ENCODE measurements at regions not wholly inside any gene's neighbourhood (a gene's known extent, or its start where the extent isn't known, plus 50 kb on each side); places are given as distances from the start of the nearest gene placed in this dataset.

DNA sequence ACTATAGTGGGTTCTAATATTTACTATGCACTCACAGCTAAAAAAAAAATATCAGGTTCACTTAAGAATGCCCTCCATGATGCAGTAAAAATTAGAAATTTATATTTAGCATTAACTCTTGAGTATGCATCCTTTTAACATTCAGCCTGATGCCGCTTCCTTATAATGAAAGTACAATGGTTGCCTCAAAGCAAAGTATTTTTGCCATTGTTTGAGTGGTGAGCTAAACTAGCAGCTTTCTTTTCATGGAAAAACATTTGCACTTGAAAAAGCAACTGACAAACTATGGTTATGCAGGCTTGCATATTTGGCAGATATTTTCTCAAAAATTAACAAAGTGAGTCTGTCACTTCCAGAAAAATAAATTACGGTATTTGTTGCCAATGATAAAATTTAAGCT, 188.6 kb downstream of the SLC6A15 start:
- Mint-ChIP-seq H3K4me3 (no peak overlapping the region), H3K27me3 (ENCODE audit: low read depth in 3 of 3) (peaks cover 0 to 1% (median 0%) of the 10 kb centered on the region in 3 donors), H3K36me3 (no peaks in the 10 kb centered on the region), H3K4me1 (no peaks in the 10 kb centered on the region), H3K27ac (no peak overlapping the region), H3K9me3 (no peaks in the 10 kb centered on the region)
- no peak overlapping the region for H3K4me2 ChIP-seq (replicated peaks; ENCODE audit: extremely low read depth, low read length, poor library complexity, severe bottlenecking)
- no peaks in the 10 kb centered on the region for H3K4me1 ChIP-seq (ENCODE audit: control insufficient read depth in 1 of 2, insufficient read depth in 2 of 2, low read length in 2 of 2)
- H3K79me2 ChIP-seq (ENCODE audit: insufficient read depth, low read length): no peaks in the 10 kb centered on the region
- H3K9me3 ChIP-seq (replicated peaks in 1 of 2; ENCODE audit: control insufficient read depth in 1 of 2, insufficient read depth in 1 of 2, low read length in 2 of 2): no peaks in the 10 kb centered on the region
- H3K27me3 ChIP-seq (ENCODE audit: control insufficient read depth in 2 of 2, insufficient read depth in 2 of 2, low read length in 2 of 2): no peaks in the 10 kb centered on the region
- TF ChIP-seq, protein P1, sequence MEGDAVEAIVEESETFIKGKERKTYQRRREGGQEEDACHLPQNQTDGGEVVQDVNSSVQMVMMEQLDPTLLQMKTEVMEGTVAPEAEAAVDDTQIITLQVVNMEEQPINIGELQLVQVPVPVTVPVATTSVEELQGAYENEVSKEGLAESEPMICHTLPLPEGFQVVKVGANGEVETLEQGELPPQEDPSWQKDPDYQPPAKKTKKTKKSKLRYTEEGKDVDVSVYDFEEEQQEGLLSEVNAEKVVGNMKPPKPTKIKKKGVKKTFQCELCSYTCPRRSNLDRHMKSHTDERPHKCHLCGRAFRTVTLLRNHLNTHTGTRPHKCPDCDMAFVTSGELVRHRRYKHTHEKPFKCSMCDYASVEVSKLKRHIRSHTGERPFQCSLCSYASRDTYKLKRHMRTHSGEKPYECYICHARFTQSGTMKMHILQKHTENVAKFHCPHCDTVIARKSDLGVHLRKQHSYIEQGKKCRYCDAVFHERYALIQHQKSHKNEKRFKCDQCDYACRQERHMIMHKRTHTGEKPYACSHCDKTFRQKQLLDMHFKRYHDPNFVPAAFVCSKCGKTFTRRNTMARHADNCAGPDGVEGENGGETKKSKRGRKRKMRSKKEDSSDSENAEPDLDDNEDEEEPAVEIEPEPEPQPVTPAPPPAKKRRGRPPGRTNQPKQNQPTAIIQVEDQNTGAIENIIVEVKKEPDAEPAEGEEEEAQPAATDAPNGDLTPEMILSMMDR (IDR thresholded peaks at IDR 0.05): no peak
- no peaks in the 10 kb centered on the region for H4K20me1 ChIP-seq (ENCODE audit: insufficient read depth, low read length)
- no peak overlapping the region for H2AFZ ChIP-seq (ENCODE audit: insufficient read depth, low read depth, low read length, poor library complexity, severe bottlenecking)
- H3K4me3 ChIP-seq (replicated peaks in 1 of 3; ENCODE audit: low read depth in 2 of 3, low read length in 3 of 3): no peak overlapping the region
- intact Hi-C loops (cut with micrococcal nuclease): no loop called here
- no peaks in the 10 kb centered on the region for H3K36me3 ChIP-seq (replicated peaks in 1 of 2; ENCODE audit: control insufficient read depth in 1 of 2, insufficient read depth in 2 of 2, low read length in 2 of 2)
- H3K27ac ChIP-seq (ENCODE audit: low read depth in 1 of 2, low read length in 2 of 2): no peak overlapping the region
- WGBS (ENCODE audit: insufficient coverage): no CpG with 5 or more reads among the region's 2 CpGs
- no peak overlapping the region for H3K9ac ChIP-seq (ENCODE audit: insufficient read depth, low read length, poor library complexity, severe bottlenecking)
- no peak for DNase-seq

DNA sequence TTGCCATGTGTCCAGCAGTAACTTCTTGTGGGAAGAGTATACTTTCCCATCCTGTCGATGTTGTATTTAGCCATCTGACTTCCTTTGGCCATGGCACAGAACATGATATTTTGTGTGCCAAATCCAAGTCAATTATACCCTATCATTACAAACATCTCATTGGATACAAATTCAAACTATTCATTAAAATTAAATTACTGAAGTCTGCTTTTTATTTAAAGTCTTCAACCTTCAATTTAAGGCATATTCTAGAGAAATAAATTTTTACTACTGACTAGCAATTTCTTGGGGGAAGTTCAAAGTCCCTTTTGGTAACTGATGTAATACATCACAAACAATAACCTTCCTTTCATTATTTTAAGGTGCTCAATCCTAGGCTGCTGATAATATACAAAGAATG, 192.6 kb downstream of the SLC6A15 start:
- Histone ChIP-seq H2AFZ (ENCODE audit: insufficient read depth, low read depth, low read length, poor library complexity, severe bottlenecking) (no peak overlapping the region), H3K4me2 (replicated peaks; ENCODE audit: extremely low read depth, low read length, poor library complexity, severe bottlenecking) (no peak overlapping the region), H3K36me3 (replicated peaks in 1 of 2; ENCODE audit: control insufficient read depth in 1 of 2, insufficient read depth in 2 of 2, low read length in 2 of 2) (no peaks in the 10 kb centered on the region), H3K27ac (ENCODE audit: low read depth in 1 of 2, low read length in 2 of 2) (no peak overlapping the region), H3K27me3 (ENCODE audit: control insufficient read depth in 2 of 2, insufficient read depth in 2 of 2, low read length in 2 of 2) (no peaks in the 10 kb centered on the region), H3K9me3 (replicated peaks in 1 of 2; ENCODE audit: control insufficient read depth in 1 of 2, insufficient read depth in 1 of 2, low read length in 2 of 2) (no peaks in the 10 kb centered on the region), H3K79me2 (ENCODE audit: insufficient read depth, low read length) (no peaks in the 10 kb centered on the region), H3K9ac (ENCODE audit: insufficient read depth, low read length, poor library complexity, severe bottlenecking) (no peak overlapping the region), H3K4me3 (replicated peaks in 1 of 3; ENCODE audit: low read depth in 2 of 3, low read length in 3 of 3) (no peak overlapping the region), H3K4me1 (ENCODE audit: control insufficient read depth in 1 of 2, insufficient read depth in 2 of 2, low read length in 2 of 2) (no peaks in the 10 kb centered on the region), H4K20me1 (ENCODE audit: insufficient read depth, low read length) (no peaks in the 10 kb centered on the region)
- no peak overlapping the region for H3K4me3 Mint-ChIP-seq
- H3K36me3 Mint-ChIP-seq: no peaks in the 10 kb centered on the region
- intact Hi-C loops (cut with micrococcal nuclease): no loop called here
- no peaks in the 10 kb centered on the region for H3K9me3 Mint-ChIP-seq
- TF ChIP-seq, protein P1 (IDR thresholded peaks at IDR 0.05): no peak
- no peak overlapping the region for H3K27ac Mint-ChIP-seq
- no CpG with 5 or more reads among the region's 1 CpG for WGBS (ENCODE audit: insufficient coverage)
- no peak for DNase-seq
- H3K27me3 Mint-ChIP-seq (ENCODE audit: low read depth in 3 of 3): no peaks in the 10 kb centered on the region
- no peaks in the 10 kb centered on the region for H3K4me1 Mint-ChIP-seq

Measured in CD14-positive monocyte (primary cell).